DMS 273 treated with DMSO at 0.1 percent for 48 hours (cell line): ENCODE measurements at regions not wholly inside any gene's neighbourhood (a gene's known extent, or its start where the extent isn't known, plus 50 kb on each side); places are given as distances from the start of the nearest gene placed in this dataset.

Experiments used
- DNase-seq: peaks from one replicate; lab custom pipeline; 2025; lab: John Stamatoyannopoulos, UW

DNA sequence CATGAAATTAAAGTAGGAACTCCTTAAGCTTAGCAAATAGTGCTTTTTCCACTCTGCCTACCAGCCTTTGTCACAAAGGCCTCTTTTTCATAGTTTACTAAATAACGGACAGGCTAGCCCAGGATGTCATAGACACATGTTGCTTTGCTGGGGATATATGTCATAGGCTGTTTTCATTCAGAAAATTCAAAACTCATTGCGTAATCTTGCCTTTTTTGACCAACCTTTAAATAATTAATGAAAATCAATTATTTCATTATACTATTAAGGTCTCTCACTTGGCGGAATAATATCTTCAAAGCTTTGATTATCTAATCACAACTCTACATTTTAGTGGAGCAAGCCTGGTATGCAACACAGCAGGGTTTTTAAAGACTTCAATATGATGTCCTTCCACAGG is 1245.7 kb upstream of the LRRTM1 start:
- no peak for DNase-seq

DNA sequence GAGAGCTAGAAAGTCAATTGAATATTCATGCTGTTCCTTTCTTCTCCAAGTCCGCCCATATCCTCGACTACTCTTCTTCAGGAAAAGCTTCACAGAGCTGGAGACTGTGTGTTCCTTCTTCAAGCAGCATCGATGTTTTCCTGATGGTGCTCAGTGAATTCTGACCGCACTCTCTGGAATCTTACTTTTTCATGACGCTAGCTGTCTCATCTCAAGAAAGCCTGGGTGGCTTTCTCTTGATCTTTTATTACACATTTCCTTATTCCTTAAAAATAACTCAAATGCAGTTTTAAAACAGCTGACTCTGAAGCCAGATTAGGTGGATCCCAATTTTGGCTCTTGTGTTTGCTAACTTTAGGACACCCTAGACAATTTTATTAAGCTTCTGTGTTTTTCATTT is 1245.1 kb upstream of the LRRTM1 start:
- no peak for DNase-seq

DNA sequence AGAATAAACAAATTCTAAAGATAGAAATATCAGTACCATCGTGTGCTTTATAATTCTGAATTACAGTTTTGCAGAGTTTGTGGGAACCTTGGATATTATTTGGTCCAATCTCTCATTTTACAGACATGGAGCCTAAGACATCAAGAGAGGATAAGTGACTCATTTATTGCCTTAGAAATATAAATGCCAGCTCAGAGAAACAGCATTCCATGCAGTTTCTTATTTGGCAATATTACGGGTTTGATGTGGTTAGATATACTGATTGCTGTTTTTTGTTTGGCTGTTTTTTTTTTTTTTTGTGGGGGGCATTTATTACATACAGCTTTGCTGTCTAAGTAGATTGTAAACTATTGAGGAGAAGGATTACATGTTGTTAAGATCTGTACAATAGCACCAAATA is 1241.1 kb upstream of the LRRTM1 start:
- no peak for DNase-seq

DNA sequence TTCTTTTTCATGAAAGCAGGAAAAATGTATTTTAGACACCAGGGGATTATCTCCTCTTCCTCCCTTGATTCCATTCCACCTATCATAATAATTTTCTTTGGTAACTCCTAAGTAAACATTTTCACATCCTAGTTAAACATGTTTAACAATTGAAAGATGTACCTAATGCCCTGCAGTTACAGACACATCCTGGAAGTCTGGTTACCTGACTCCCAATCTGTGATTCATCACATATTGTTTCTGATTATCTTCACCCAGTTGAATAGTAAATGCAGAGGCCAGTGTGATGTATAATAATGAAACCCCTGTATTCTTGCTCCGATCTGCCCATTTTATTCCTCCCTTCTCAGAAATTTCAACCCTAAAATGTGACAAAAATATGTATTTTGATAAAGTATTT is 1237.6 kb upstream of the LRRTM1 start:
- no peak for DNase-seq

DNA sequence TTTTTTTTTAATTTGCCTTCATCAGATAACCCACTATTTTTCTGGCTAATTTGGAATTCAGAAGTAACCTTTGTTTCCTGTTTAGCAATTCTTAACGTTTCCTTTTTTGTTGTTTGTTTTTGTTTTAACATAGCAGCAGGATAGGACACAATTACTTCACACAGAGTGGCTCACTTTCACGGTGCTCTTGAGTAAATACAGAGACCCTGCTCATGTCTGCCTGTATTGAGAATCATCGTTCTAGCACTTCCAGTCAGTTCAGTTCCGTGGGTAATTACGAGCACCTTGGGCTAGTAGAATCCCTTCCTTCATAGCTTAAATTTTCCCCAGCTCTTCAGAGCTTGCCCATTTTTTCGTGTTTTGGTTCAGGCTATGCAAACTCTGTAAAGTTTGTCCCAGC is 1225.4 kb upstream of the LRRTM1 start:
- no peak for DNase-seq

DNA sequence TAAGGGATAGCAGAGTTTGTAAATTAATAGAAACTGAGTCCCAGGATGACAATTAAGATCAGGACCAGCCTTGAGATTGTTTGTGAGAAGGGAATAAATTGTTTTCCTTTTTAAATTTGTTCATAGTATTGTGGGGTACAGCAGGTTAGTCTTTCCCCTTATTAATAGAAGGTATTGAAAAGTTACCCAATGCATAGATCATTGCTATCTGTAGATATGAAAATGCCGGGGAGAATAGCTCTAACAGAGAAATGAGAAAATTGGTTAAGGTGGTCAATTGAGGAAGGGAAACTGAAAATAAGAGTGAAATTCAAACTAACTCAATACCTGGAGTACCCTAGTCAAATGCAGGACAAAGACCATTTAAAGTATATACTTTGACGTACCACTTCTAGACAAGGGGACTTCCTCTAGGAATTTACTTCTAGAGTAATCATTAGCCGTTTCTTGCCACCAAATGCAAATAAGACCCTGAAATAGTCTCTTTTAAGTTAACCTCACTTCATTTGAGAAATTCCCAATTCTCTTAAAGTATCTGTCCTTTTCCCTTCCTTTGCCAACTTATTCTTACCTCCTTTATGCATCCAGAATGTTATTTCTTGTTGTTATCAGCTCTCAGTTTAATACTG is 1224.4 kb upstream of the LRRTM1 start:
- DNase-seq: no peak

DNA sequence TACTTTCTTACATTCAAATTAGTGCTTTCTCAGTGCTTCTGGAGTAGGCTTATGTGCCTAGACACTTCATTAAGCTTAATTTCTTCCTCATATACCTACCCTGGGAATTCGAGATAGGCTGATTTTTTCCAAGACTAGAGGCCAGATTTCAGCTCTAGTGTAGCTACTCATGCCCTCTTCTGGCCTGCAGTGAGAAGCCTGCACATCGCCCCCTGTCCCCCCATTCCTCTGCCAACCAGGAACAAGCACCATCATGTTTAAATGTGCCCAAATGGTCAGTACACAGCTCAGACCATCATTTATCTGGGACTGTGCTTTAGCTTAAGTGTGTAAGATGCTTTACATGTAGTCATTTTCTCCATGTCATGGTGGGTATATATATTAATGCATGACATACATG is 1218.8 kb upstream of the LRRTM1 start:
- DNase-seq: no peak

DNA sequence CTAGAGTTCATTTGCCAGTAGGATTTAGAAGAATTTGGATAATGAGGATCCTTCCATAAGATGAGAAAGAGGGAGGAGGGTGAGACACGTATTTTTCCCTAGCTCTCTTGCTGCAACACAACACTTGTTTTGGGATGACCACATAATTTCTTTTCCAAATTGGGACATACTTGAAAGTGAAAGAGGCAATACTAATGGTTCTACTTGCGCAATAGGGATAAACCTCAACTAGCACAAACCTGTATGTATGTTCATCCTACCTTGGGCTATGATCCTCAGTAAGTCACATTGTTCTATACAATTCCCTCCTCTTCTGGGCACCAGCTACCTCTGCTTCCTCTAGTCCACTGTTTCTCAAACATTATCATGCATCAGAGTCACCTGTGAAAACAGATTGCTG is 1208.8 kb upstream of the LRRTM1 start:
- no peak for DNase-seq

DNA sequence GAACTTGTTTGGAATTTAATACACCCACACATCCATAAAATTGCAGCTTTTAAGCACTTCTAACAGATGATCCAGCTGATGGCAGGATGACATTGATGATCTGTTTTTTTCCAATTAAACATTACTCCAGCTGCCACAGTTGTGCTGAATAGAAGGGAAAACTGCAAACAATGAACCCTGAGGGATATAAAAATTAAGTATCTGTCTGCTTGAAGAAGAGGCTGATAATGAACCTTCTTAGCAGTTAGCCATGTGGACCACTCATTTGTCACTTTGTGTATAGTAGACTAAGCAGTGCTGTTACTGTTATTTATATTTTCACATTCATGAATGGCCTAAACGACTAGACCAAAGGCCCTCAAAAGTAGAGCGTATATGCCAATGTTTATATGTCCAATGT is 1201.0 kb upstream of the LRRTM1 start:
- no peak for DNase-seq

DNA sequence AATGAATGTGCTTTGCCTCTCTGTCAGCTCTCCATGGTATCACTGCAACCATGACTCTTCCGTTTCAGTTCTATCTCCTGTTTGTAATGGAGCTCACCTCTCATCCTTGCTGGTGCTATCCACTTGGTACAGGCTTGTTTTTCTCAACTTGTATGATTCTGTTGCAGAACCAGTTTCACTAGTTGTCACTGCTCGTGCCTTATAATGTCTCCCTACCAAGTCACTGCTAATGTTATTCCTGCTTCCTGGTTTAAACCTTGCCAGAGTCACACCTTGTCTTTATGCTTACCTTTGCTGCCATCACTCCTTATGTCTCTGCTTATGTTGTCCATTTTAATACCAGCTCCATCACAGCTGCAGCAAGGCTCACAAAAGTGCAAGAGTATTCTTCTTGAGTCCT is 1191.0 kb upstream of the LRRTM1 start:
- DNase-seq: no peak

DNA sequence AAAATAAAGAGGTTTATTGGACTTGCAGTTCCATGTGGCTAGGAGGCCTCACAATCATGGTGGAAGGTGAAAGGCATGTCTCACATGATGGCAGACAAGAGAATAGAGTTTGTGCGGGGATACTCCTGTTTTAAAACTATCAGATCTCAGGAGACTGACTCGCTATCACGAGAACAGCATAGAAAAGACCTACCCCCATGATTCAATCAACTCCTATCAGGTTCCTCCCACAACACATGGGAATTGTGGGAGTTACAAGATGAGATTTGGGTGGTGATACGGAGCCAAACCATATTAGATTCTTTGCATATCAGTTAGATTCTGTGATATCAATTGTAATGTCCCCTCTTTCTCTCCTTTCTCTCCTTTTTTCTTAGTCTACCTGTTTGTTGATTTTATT is 1178.7 kb upstream of the LRRTM1 start:
- DNase-seq: no peak

DNA sequence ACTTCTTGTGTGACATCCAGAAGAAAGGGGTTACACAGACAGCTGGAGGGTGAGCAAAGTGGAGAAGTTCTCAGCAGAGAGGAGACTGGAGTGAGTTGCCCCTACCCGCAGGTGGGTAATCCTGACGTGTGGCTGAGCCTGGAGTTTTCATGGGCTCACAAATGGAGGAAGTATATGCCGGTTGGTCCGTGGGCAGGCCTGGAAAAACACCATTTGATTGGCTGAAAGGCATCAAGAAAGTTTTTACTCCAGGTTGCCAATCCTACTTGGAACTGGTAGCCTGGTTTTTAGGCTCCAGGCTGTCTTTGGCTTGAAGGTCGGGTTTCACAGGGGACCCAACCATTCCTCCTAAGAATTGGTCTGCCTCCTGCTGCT is 1177.4 kb upstream of the LRRTM1 start:
- DNase-seq: no peak

DNA sequence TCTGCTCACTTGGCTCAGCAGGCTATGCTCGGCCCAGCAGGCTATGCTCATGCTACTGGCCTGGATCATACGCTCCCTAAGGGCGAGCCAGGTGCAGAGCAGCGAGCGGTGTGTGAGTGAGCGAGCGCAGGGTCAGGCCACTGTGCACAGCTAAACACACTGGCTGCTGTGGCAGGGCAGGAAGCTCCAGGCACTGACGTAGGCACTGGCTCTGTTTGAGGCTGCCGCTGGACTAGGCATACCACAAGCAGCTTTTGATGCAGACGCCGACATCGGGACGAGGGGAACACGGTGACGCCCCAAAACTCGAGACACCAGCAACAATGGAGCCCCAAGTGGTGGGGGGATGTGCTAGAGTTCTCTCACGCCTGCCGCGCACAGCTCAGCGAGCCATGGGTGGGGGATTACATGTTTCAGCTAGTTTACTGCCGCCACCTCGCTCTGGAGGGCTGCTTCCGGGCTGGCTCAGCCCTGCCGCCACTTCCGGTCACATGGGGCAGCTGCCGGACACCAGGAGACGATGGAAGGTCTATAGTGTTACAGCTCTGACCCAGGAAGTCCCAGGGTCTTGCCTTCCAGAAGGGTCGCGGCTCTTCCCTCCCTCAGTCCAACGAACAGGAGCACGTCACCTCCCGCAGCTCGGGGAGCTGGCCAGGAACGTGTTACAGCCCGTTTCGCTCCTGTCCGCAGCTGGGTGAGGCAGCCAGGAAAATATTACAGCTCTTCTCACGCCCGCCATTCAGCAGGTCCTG is 1176.9 kb upstream of the LRRTM1 start:
- DNase-seq: no peak

DNA sequence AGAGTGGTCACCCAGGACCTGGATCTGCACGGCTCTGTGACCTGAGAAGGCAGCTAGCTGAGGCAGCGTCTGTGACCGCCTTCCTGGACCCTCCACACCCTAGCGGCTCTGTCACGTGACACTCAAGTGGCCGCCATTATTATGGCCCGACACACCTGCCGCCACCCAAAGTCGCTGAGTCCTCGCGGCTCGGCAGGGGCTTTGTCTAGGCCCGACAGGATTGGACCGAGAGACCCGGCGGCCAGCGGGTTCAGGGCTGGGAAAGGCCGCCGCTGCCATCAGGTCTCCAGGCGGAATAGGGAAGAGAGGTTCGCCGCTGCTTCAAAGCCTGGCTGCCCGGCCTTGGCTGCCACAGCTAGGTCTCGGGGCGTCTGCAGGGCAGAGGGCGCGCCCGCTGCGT is 1162.5 kb upstream of the LRRTM1 start:
- DNase-seq: no peak

DNA sequence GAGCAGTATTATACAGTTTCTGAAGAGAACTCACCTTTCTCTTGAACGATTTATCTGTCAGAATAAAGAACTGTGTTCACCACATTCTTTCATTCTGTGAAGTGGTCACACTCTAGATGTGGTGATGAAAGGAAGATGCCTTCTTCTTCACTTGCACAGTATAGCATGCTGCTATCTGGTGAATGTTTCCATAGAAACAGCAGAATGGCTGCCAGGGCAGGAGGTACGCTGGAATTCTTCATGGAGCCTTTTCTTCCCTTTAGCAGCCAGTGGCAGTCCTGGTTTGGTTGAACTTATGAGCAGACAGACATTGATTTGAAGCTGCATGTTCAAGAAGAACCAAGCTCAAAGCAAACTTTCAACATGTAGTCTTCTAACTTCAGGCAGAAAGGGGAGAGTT is 1157.9 kb upstream of the LRRTM1 start:
- no peak for DNase-seq

DNA sequence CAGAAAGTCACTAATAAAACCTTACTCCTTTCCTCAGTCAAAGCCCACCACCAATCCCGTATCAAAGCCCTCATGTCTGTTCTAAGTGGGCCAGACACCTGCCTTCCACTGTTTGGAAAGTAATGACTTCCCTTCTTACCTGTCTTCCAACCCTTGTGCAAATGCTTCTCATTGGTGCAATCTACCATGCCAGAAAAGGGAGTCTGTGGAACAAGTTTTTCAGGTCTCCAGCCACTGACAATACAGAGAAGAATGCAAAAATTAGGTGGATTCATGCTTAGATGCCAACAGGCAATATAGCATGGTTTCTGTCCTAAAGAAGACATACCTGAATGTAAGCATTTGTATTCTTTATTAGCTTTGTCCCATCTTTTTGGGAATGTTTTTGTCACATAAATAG is 1140.6 kb upstream of the LRRTM1 start:
- DNase-seq: no peak

DNA sequence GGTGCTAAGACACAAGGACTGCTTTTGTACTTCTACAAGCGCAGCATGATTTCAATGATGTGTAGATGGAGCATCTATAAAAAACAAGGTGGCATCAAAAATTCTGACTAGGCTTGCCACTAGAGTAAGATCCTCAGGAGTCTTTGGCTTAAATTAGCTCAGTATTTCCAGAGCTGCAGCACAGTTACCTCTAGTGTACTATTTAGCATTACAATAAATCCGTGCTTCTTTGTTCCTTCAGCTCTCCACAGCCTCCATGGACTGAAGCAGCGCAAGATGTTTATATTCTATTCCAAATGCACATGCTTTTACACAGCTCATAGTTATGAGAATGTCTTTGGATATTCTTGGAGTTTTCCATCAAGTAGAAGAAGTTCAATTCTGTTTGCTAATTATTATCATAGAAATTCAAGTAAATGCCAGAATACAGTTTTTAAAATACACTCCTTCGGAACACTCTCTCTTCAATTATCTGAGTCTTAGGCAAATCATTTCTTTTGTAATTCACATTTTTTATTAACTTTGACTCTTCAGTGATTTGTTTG is 1133.0 kb upstream of the LRRTM1 start:
- no peak for DNase-seq

DNA sequence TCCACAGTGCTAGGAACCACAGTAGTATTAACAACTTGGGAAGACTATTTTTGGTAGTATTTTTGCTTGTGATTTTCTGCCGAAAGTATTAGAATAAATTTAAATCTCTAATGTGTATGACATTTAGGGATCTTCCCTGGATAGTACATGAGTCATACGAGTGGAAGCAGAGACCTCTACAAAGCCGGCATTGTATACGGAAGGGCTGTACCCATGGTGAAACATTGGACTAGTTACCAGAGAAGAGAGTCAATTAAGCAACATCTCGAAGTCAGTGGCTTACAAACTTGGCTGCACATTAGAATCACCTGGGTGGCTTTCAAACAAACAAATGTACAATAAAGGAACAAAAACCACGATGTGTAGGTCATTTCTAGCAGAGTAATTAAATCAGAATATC is 1131.7 kb upstream of the LRRTM1 start:
- no peak for DNase-seq

DNA sequence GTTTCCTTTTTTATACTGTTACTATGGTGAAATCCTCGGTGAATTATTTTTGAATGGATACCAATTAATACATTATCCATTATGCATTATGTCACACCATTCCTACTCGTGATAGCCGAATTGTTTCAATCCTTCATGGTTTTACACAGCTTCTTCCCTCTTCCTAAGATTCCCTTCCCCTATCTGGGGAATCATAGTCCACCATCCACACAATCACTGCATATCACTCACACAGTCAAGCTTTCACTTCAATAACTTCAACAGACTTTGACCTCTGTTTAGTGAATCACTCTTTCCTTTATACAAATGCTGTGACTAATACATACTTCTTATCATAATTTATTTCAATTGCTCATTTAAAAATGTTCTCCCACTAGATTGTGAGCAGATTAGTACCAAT is 1108.1 kb upstream of the LRRTM1 start:
- DNase-seq: no peak

DNA sequence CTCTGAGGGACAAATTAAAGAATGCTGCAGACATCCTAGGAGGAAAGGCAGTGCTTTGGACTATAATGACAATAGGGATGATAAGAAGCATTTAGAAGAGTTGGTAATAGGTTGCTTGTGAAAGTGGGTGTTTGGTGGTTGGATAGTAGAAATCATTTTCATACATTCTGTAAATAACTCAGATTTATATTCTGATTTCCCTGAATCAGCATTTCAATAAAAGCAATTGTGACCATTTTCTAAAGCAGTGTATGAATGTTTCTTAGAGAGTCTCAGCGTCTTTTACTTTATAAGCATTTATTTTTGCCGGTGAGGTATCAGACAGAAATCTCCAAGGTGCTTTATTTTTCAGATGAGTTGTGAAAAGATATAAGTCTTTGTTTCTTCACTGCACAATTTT is 1099.0 kb upstream of the LRRTM1 start:
- no peak for DNase-seq

DNA sequence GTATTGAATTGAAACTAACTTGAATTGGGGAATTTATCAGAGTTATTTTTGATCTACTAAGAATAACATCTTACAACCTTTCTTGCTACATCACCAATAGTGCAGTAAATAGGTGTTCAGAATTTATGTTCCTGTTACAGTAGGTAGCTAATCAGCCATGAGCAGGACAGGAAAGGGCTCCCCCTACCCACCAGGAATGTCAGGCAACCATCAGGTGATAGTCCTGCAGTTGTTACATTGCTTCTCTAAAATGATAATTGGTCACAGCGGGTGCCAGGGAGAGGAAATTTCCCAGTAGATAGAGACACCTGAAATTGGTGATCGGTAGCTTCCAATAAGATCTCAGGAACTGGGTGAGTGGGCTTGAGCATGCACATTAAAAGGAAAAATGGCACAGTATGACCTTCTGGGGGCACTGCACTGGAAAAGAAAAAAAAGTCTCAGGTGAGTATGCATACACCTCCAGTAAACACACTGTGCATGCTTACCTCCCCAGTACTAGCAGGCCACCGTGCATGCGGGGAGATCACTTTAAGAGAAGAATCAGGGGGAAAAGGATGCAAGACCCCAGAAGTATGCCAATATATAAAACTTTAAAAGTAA is 1092.0 kb upstream of the LRRTM1 start:
- no peak for DNase-seq

DNA sequence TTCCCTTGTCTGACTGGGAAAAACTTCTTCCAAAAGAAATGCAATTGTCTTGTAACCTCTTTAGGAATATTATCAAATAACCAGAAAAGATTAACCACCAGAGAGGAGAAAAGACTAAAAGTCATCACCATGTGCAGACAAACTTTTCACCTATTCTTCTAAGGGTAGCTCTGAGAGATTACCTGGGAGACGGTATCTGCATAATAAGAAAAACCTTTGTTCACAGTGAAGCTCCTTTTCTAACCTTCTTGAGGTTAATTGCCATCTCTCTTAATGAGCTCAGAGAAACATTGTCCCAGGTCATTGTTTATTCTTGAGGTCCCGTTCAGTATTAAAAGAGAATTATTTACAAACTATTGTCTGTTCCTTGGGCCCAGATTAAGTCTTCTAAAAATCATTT is 1091.2 kb upstream of the LRRTM1 start:
- DNase-seq: no peak

DNA sequence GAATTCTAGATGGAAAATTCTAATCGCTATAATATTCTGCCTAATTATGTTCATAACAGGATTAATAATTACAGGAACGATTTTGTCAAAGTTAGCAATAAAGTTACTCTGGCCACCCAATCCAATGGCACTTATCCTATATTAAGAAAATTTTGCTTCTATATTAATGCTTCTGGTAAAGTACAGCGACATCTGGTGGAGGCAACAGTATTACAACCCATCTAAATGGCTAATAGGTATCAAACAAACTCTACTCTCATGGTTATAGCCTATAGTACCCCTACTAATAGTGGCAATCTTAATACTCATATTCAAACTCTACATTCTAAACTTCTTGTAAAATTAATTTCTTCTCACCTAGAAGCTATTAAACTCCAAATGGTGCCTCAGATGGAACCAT is 1084.7 kb upstream of the LRRTM1 start:
- DNase-seq: no peak

DNA sequence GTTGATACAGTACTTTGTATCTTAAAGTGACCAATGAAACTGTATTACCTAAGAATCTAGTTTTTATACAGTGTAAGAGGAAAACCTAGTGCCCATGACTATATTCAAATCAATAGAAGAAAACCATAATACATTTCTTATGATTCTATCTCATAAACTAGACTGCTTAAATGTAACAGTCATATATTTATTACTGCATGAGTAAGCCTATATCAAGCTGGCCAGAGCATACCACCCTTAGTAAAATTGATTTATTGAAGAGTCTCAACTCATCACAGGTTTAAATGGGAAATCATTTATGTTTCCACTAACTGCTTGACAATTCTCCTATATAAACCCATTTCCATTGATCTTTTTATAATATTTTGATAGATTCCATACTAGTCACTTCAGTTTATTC is 1059.2 kb upstream of the LRRTM1 start:
- DNase-seq: no peak
